ENCODE measurements at regions not wholly inside any gene's neighbourhood (a gene's known extent, or its start where the extent isn't known, plus 50 kb on each side); places are given as distances from the start of the nearest gene placed in this dataset.

DNA sequence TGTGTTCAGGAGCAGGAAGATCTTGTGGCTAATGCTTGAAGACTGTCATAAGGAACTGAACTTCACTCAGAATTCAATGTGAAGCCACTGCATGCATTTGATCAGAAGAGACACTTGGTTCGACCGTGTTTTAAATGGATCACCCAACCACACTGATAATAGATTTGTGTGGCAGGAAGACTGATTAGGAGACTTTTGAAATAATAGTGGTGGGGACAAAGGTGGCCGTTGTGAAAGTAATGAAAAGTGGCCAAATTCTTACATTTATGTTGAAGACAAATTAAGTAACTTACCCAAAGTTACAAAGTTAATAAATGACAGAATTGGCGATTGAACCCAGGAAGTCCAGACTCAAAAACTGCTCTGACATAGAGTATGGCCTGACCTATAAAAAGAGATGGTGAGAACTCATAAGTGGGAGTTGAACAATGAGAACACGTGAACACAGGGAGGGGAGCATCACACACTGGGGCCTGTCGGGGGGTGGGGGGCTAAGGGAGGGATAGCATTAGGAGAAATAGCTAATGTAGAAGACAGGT lies 286.9 kb upstream of the DNAJC19 start:
- FAIRE-seq (peak; percentile 18), DNase-seq (ENCODE audit: low read depth) (no peak)
- Histone ChIP-seq H3K4me3 (ENCODE audit: low read depth, low read length) (no peak overlapping the region), H3K27me3 (ENCODE audit: control insufficient read depth, insufficient read depth, low read length) (no peaks in the 10 kb centered on the region), H3K36me3 (ENCODE audit: control insufficient read depth, insufficient read depth, low read length) (no peaks in the 10 kb centered on the region)
- TF ChIP-seq, protein P1, sequence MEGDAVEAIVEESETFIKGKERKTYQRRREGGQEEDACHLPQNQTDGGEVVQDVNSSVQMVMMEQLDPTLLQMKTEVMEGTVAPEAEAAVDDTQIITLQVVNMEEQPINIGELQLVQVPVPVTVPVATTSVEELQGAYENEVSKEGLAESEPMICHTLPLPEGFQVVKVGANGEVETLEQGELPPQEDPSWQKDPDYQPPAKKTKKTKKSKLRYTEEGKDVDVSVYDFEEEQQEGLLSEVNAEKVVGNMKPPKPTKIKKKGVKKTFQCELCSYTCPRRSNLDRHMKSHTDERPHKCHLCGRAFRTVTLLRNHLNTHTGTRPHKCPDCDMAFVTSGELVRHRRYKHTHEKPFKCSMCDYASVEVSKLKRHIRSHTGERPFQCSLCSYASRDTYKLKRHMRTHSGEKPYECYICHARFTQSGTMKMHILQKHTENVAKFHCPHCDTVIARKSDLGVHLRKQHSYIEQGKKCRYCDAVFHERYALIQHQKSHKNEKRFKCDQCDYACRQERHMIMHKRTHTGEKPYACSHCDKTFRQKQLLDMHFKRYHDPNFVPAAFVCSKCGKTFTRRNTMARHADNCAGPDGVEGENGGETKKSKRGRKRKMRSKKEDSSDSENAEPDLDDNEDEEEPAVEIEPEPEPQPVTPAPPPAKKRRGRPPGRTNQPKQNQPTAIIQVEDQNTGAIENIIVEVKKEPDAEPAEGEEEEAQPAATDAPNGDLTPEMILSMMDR (IDR thresholded peaks at IDR 0.05; ENCODE audit: insufficient read depth, low read length, severe bottlenecking), result no peak

DNA sequence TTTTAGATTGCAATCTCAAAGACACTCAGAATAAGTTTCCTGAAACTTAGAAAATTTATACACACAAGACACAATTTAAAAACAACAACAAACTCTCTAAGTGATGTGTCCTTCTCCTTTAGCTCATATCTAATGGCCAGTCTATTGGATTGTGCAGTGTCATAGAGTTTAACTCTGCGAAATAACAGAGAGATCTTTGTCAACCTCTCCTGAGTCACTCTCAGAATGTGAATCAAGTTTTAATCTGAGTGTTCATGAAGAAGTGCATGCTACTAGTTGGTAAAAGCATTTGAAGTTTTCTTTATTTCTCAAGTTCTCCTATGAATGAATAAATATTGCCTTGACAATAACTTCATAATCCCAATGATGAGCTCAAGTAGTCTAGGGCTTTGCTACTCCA lies 284.5 kb upstream of the DNAJC19 start:
- Histone ChIP-seq H3K36me3 (ENCODE audit: control insufficient read depth, insufficient read depth, low read length) (no peaks in the 10 kb centered on the region), H3K27me3 (ENCODE audit: control insufficient read depth, insufficient read depth, low read length) (no peaks in the 10 kb centered on the region), H3K4me3 (ENCODE audit: low read depth, low read length) (no peak overlapping the region)
- TF ChIP-seq, protein P1 (IDR thresholded peaks at IDR 0.05; ENCODE audit: insufficient read depth, low read length, severe bottlenecking), result no peak
- no peak for FAIRE-seq
- DNase-seq (ENCODE audit: low read depth), result no peak

DNA sequence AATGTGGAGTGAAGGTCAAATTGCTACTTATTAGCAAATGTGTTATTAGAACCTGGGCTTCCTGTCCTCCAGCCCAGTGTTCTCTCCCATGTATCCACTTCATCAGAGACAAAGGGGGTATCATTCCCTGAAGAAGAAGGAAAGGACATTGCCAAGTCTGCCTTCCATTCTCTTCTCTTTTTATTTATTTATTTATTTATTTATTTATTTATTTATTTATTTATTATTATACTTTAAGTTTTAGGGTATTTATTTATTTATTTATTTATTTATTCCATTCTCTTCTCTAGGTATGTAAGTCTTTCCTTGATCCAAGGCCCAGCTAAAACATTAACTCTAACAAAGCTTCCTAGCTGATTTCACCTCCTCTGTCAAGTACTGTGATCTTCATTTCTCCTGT lies 277.8 kb upstream of the DNAJC19 start:
- H3K27me3 ChIP-seq (ENCODE audit: control insufficient read depth, insufficient read depth, low read length), result no peaks in the 10 kb centered on the region
- no peaks in the 10 kb centered on the region for H3K36me3 ChIP-seq (ENCODE audit: control insufficient read depth, insufficient read depth, low read length)
- H3K4me3 ChIP-seq (ENCODE audit: low read depth, low read length), result no peak overlapping the region
- TF ChIP-seq, protein P1 (IDR thresholded peaks at IDR 0.05; ENCODE audit: insufficient read depth, low read length, severe bottlenecking), result no peak
- DNase-seq (ENCODE audit: low read depth) (no peak), FAIRE-seq (no peak)

DNA sequence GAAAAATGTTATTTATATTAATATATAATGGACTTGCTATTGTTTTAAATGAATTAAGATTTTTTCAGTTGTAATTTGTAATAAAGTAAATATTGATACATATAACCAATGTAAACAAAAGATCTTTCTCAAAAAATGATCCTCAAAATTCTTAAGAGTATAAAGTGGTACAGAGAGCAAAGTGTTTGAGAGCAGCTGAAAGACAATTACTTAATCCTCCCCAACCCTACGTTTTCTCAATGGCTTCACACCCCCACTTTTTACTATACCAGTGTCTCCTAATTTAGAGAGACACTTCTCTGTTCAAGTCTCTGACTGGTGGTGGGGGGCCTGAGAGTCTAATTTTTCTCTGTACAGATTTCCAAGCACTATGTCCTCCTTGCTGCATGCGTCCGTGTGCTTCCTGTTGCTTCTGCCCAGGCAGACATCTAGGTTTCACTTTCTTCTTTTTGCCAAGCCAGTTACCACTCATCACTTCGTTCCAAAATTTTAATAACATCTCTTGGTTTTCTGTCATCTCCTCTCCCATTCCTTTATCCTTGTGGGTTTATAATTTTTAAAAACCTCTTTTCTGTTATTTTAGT lies 276.3 kb upstream of the DNAJC19 start:
- H3K4me3 ChIP-seq (ENCODE audit: low read depth, low read length), result peak overlapping the region; percentile 12
- DNase-seq (ENCODE audit: low read depth) (peak; percentile 10), FAIRE-seq (no peak)
- no peaks in the 10 kb centered on the region for H3K36me3 ChIP-seq (ENCODE audit: control insufficient read depth, insufficient read depth, low read length)
- TF ChIP-seq, protein P1 (IDR thresholded peaks at IDR 0.05; ENCODE audit: insufficient read depth, low read length, severe bottlenecking), result no peak
- no peaks in the 10 kb centered on the region for H3K27me3 ChIP-seq (ENCODE audit: control insufficient read depth, insufficient read depth, low read length)

DNA sequence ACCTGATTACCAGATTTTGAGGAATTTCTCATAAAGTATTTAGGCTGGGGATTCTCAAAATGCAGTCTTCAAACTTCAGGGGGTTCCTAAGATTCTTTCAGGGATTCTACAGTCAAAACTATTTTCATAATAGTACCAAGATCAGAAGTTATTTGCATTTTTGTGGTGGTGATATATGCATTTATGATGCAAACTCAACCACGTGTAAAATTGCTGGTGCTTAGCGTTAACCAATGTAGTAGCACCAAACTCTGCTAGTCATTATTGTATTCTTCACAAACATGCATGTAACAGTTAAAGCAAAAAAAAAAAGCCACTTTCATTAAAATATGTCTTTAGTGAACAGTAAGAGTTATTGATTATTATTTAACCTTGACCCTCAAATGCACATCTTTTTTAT lies 274.9 kb upstream of the DNAJC19 start:
- TF ChIP-seq, protein P1 (IDR thresholded peaks at IDR 0.05; ENCODE audit: insufficient read depth, low read length, severe bottlenecking), result no peak
- Histone ChIP-seq H3K36me3 (ENCODE audit: control insufficient read depth, insufficient read depth, low read length) (no peaks in the 10 kb centered on the region), H3K4me3 (ENCODE audit: low read depth, low read length) (no peak overlapping the region), H3K27me3 (ENCODE audit: control insufficient read depth, insufficient read depth, low read length) (no peaks in the 10 kb centered on the region)
- DNase-seq (ENCODE audit: low read depth), result no peak
- FAIRE-seq, result no peak

DNA sequence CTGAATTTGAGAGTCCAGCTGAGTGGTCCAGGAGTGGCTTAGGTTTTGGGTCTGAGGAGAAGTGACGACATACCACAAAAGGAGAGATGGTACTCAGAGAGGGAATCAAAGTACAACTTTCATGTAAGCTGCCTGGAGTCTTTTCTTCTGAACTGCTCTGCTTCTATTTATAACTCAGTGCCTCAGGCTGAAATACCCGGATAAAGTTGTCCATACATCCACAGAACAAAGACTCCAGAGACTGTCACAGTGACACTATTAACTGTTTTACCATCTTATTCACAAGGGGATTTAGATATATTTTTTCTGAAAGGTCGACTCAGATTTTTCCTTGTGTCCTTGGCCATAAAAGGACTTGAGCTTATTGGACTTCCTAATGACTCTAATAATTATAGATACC lies 264.3 kb upstream of the DNAJC19 start:
- no peaks in the 10 kb centered on the region for H3K27me3 ChIP-seq (ENCODE audit: control insufficient read depth, insufficient read depth, low read length)
- TF ChIP-seq, protein P1 (IDR thresholded peaks at IDR 0.05; ENCODE audit: insufficient read depth, low read length, severe bottlenecking), result no peak
- FAIRE-seq (no peak), DNase-seq (ENCODE audit: low read depth) (no peak)
- no peaks in the 10 kb centered on the region for H3K36me3 ChIP-seq (ENCODE audit: control insufficient read depth, insufficient read depth, low read length)
- H3K4me3 ChIP-seq (ENCODE audit: low read depth, low read length), result no peak overlapping the region

All from bronchial epithelial cell (primary cell).